PC-9 (cell line): ENCODE measurements at regions not wholly inside any gene's neighbourhood (a gene's known extent, or its start where the extent isn't known, plus 50 kb on each side); places are given as distances from the start of the nearest gene placed in this dataset.

Experiments
- CTCF ChIP-seq: fragments of 200-600 bp; sonication (generic); conservative IDR thresholded peaks from 2 replicates; pipeline ENCODE4 v1.6.1; 2017; ENCODE audit warnings: mixed run types, antibody characterized with exemption, mild to moderate bottlenecking, moderate library complexity
- EZH2 ChIP-seq: fragments of 200-600 bp; sonication (generic); IDR thresholded peaks from 2 replicates; pipeline ENCODE4 v1.8.0; 2017; ENCODE audit warnings: antibody characterized with exemption, low read depth

DNA sequence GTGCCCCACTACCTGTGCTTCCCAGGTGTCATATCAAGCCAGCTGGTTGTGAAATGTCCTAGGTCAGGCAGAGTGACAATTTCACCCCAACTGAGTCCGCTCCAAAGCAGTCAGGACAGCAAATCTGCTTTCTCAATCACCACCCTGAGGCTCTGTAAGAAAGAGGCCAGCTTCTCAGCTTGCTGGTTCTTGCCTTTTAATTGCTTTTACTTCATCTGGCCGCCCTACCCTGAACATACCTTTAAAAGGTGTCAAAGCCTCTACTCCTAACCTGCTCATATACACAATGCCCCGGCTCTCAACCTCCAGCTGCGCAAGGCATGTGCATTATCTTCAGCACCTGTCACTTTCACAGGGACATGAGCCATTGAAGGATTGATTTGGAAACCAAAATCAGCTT lies 581.6 kb downstream of the NPHP4 start:
- no peak for TF ChIP-seq EZH2
- TF ChIP-seq CTCF, result no peak
